CD4-positive, alpha-beta T cell treated with Interleukin-15 for 4 hours (primary cell): ENCODE measurements at regions not wholly inside any gene's neighbourhood (a gene's known extent, or its start where the extent isn't known, plus 50 kb on each side); places are given as distances from the start of the nearest gene placed in this dataset.

Experiments used
- DNase-seq: peaks from one replicate; pipeline ENCODE4 v3.0.0-alpha.2; 2020; ENCODE audit warnings: low spot score

DNA sequence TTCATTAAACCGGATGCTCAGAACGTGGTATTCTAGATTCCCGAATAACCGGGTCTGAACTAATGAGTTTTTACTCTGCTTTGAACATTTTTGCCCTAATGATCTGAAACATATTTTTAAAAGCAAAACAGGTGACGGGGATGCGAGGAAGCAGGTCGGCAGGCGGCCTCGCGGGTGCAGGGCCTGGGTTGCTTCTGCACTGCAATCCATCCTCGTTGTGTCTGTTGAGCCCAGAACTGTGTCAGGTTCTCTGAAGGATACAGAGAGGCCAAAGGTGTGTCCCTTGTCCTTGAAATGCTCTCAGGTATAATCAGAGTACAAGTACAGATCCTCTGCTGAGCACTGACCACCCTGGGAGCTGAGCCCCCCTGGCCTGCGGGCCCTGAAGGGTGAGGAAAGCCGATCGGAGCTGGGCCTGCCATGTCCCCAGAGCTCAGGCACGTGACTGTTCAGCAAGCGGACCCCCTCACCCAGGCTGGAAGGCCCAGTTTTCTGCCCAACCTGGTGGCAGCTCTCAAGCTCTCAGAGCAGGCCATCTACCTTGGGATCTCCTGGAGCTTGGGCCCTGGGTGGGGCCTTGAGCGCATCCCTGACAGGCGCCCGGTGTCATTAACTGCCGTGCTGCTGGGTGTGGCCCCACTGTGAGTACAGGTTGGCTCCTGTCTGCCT is 151.8 kb downstream of the OLFM1 start:
- DNase-seq: no peak

DNA sequence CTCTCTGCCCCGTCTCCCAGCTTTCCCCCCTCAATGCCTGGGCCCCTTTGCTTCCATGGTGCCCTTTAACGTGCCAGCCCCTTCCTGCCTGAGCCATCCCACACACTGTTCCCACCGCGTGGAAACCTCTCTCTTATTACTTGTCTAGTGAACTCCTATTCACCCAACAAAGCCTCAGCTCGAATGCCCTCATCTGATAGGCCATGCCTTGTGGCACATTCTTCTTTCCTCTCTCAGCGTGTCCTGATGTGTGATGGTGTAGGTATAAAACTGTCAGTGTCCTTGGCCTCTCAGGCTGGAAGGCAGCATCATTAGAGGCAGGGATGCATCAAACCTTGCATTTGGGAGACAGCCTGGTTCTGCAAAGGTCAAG is 152.3 kb downstream of the OLFM1 start:
- no peak for DNase-seq

DNA sequence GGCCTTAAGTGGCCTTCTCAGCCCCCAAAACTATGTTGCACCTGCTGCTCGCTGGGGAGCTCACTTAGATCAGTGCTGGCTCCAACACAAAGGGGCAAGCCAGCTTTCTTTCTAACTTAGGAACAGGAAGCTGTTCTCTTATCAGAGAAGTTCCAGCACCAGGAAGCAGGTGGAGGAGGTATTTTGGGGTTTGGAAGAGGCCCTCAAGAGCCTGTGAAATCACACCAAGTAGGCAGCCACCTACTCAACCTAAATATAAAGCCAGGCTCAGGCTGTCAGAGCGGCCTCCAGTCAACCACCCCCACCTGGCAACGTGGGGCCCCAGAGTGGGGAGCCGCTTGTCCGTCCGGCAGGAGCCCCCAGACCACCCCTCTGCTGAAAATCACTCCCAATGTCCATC is 152.8 kb downstream of the OLFM1 start:
- no peak for DNase-seq

DNA sequence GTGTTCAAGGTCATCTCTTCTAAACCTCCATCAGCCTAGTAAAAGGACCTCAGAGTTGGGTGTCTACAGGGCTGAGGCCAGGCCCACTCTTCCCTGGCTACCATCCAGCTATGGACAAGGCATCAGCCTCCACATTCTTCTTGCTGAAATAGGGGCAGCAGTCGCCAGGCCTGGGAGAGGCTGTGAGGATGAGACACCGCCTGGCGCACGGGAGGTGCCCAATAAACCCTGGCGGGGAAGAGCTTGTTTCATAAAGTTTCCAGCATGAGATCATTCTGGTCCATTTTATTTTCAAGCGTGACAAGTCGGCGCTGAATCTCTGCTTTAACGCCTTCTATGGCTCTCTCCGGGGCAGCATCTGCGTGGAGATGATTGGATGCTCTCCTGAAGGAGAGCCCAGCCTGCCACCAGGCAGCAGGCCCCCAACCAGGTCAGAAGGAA is 153.4 kb downstream of the OLFM1 start:
- DNase-seq: no peak

DNA sequence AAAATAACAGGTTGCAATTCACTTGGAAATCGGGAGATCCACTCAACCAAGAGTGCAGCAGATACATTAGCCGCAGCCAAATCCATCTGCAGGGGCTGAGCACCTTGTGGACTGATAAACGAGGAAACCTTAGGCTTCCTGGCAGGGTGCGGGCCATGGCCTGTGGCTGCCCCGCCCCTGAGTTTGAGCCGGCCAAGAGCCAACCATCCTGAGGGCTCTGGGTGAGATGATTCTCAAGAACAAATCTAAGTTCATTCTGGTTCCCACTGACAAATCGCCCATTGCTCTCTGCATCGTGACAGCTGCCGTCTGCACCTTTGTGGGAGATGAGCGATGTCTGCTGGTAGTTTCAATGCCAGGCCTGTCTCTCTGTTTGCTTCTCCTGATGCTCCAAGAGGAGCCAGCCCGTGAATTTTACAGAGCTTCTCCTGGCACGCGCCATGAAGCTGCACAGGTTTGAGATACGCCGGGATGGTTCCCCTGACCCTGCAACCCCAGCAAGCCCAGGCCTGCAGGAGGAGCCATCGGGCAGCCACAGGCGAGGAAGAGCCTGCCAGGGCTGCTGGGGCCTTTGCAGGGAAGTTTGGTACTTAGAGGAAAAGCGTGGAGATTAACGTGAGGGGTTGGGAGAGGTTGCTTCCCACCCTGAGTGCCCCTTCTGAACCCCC is 154.0 kb downstream of the OLFM1 start:
- no peak for DNase-seq

DNA sequence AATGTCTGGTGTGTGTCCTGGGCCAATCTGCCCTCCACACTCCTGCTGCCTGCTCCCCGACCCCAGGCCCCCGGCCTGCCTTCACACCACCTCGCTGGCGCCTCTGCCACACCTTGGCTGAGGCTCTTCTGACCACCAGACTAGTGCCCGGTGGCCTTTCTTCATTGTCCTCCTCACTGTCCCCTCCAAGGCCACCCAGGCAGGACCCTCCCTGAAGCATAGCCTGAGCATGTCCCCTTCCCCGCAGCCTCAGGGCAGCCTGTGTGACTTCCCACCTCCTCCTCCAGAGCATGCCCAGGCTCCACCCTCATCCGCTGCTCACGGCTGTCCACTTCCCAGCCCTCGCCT is 154.6 kb downstream of the OLFM1 start:
- DNase-seq: no peak

DNA sequence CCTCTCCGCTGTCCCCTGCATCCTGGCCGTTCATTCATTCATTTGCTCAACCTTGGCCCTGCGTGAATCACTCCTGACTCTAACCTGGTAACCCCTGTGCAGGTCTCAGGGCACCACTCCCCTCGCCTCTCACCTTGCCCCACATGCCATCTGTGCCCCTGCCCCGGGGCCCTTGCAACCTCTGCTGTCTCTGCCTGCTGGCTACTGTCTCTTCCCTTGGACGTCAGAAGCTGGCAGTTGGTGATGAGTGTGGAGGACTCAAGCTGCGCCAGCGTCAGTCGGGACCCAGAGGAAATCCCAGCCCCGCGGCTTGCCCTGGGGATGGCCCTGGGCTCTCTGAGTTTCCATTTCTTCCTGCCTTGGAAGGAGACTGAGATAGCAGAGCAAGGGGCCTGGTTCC is 154.9 kb downstream of the OLFM1 start:
- no peak for DNase-seq

DNA sequence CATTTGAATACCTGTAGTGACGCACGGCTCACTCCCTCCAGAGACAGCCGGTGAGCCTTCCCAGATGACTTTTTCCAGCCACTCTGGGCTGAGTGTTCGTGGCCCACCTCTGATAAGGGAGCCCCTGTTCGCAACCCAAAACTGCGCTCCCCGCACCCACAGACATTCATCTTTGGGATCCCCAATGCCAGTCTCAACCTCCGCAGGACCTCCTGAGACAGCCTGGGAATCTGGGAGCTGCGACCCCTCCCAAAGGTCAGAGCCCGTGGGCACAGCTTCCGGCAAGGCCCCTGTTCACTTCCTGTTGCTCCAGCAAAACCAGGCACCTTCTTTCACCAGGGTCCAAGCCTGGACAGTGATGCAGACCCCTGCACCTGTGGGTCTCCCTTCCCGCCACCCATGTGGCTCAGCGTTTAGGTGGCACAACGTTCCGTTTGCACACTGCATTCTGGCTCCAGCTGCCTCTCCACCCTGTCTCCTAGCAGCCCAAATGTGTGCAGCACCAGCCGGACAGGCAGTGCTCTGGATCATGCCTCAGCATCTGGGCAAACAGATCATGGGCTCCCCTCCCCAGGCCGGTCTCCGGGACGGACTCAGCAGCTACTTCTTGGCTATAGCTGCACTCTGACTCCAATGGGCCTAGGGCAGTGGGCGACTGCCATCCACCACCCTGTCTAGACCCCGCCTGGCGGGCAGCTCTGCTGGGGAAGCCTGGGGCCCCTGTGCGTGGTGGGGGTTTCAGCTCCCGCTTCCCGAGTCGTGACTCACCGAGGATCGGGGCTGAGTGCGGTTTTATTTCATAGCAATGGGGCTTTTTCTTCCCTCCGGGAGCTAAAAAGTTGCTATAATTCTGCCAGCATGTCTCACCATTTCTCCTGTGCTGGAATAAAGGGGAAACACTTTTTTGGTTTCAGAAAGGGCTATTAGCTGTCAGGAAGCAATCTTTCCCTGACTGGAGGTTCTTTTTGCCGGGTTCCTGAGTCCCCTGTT is 156.0 kb downstream of the OLFM1 start:
- no peak for DNase-seq

DNA sequence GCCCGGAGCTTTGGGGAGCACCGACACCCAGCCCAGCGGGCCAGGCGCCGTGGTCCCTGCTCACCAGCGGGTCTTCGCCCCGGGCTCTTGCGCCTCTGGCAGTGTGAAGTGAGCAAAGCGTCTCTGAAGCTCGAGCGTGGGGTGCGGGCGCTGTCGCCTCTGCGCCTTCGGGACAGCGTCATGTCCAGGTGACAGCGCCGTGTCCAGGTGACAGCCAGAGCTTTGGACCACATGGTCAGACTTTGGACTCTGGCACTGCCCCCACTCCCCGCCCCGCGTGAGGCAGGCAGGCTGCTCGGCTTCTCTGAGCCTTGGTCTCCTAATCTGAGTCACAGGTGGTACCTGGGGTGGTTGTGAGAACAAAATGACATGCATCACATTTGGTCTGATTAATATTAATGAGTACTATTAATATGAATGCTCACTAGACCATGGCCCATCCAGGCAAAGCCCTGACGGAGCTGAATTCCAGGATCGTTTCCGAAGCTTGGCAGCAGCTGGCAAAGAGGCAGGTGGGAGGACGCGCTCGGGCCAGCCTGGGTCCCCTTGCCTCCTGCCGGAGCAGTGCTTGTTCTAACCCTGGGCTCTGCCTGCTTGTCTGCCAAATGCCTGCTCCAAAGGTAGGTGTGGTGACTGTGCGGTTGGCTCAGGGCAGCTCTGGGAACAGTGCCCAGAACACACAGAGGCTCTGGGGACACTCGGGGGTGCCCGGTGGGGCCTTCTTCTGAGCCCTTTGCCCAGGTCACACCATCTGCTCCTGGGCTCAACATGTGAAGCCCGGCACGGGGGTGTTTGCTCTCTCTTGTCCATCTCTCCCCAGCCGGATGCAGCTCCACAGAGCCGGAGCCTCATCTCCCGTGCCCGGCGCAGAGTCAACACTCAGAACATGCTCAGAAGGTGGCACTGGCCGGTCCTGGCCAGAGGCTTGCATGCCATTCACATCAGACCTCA is 157.1 kb downstream of the OLFM1 start:
- no peak for DNase-seq

DNA sequence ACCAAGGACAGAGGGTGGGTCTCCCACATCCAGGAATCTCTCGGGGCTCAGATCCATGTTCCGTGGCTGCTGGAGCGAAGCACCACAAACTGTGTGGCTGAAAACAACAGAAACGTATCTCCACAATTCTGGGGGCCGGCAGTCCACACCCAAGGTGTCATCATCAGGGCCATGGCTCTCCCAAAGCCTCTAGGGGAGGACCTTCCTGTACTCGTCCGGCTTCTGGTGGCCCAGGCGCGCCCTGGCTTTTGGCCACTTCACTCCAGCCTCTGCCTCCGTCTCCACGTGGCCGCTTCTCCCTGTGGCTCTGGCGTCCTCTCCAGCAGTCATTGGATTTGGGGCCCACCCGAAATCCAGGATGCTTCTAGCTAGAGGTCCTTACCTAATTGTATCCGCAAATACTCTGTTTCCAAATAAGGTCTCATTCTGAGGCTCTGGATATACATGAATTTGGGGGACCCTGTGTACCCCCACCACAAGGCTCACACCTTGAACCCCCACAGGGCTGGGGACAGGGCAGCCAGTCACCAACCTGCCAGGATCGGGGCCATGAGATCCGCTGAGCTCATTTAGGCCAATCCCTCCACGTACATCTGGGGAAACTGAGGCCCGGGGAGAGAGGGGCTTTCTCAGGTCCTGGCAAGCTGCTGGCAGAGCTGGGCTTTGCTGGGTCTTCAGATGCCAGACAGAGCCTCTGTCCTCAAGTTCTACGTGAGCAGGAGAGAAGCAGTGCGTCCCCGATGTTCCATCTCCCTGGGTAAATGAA is 158.2 kb downstream of the OLFM1 start:
- no peak for DNase-seq

DNA sequence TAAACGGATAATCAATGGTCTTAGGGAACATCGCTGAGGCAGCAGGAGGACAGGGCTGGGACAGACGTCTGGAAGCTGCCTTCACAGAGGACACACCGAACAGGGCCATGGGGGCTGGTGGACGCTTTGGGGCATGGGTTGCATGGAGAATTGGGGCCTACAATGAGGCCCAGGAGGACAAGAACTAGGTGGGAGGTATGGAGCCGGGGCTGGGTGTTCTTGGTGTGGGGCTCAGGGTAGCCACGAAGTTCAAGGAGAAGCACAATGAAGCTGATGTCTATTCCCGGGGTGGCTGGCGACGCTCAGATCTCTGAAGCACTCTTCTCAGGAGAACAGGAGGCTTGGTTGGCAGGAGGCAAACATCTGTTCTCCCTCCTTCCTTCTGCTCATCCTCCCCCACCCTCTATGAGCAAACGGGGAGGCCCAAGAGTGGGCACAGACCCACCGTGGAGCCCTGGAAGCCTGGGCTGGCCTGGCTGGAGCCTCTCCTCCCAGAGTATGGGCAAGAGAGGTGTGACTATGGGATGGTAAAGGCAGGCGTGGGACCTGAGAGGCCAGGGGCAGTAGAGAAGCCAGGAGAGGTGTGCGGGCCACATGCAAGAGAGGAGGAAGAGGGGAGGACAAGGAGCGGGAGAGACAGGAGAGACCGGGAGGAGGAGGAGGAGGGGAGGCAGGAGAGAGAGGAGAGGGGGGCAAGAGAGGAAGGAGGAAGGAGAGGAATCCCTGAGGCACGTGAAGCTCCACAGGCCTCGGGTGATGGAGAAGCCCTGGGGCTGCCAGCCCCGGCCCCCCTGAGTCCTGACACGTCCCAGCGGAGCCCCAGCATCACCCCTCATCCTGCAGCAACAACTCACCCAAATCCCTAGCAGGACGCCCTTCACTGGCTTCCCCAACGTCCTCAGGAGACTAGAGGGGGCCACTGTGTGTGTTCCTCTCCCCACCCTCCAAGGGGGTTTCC is 159.1 kb downstream of the OLFM1 start:
- no peak for DNase-seq

DNA sequence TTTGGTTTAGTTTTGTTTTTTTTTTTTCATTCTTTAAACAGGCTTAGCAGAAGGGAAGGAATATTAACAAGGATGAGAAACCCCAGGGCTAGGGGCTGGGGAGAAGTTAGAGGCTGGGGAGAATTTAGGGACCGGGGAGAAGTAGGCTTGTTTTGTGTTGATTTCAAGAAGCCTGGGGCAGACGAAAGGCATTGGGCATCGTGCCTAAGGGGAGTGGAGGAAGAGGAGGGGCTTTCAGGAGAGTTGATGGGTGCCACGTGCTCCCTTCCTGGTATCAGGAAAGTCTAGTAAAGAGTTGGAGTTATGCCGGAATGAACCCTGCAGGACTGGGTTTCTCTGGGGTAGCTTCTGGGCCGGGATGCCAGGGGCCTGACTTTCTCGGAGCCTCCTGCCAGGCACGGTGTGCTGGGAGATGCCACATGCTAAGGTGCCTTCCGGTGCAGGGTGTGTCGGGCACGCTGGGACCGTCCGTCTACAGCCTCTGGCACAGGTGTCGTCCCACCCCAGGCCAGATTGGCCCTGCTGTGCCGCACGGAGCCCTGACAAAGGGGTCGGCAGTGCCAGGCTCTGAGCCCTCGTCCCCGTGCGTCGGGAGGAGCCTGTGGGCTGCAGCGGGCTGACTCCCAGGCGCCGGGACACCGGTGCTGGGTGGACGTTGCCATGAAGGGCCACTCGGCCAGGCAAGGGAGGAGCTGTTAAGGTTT is 159.9 kb downstream of the OLFM1 start:
- DNase-seq: no peak

DNA sequence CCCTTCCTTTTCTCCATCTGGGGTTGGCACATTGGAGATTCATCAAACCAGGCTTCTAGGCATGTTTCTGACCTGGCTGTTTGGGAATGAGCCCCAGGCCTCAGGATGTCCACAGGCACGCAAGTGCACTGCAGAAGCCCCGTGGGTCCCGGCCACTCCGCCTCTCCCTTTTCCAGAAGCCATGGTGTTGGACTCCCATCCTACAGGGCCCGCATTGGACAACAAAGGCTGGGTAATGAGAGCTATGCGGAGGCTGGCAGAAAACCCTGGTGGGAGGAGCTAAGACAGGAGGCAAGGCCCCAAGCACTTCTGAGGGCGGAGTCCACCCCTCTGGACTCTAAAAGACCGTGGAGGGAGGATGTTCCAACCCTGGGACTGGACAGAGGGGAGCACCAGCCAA is 160.6 kb downstream of the OLFM1 start:
- DNase-seq: no peak

DNA sequence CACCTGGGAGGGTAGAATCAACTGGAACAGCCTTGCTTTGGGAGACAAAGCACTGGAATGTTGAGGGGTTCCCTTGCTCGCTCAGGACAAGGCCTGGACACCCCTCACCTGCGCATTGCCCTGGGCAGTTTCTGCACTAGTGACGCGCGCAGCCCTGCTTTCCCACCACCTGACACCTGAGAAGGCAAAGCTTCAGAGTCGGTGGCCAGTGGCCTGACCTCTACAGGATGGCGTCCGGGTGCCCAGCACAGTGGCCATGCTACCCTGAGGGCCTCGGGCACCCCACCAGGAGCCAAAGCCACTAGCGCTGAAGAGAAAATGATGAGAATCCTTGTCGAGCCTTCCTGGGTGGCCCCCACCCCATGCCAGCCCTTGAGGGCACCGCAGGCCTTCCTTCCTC is 161.3 kb downstream of the OLFM1 start:
- no peak for DNase-seq

DNA sequence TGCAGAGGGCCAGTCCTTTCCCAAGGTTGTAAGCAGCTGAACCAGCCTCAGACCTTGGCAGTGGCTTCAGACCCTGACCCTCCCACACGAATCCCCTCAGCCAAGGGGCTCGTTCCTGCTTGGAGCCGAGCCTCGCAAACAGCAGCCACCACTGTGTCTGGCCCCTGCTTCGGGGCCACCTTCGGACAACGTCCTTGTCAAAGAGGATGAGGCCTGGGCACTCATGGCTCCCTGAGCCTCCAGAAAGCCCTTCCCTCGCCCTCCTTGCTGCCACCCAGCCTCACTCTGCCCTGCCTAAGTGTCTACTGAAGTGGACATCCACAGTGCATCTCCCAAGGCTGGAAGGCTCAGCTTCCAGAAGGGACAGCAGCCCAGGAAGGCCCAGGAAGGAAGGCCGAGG is 161.7 kb downstream of the OLFM1 start:
- no peak for DNase-seq

DNA sequence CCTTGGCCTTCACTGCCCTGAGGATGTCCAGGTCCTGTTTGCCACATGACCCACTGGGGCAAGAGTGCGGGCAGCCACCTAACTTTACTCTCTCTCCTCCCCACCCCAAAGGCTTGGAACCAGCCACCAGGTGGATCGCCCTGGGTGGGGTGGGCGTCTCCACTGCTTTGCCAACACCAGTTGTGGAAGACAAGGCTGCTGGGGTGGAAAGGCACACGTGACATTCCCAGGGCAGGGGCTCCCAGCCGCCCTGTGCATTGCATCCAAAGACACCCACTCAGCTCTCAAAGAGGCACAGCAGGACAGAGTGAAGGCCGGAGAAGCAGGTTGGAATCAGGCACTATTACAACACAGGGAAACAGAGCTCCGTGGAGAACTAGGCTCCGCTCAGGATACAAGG is 162.2 kb downstream of the OLFM1 start:
- no peak for DNase-seq

DNA sequence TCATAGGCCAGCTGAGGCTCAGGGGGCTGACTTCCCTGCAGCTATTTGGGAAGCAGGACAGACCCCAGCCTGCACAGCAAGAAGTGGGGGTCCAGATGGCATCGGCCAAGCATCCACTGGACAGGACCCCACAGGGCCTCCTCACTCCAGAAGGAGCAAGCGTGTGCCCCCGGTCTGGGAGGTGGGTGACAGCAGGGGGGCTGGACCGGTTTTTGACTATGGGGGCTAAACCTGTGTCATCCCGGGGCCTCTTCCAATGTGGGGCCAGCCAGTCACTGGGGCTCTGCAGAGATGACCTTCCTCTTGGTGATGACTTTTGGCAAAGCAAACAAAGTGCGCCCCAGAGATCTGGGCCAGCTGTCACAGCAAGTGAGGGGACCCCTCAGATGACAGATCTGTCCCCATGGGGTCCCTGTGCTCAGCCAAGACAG is 163.9 kb downstream of the OLFM1 start:
- DNase-seq: no peak

DNA sequence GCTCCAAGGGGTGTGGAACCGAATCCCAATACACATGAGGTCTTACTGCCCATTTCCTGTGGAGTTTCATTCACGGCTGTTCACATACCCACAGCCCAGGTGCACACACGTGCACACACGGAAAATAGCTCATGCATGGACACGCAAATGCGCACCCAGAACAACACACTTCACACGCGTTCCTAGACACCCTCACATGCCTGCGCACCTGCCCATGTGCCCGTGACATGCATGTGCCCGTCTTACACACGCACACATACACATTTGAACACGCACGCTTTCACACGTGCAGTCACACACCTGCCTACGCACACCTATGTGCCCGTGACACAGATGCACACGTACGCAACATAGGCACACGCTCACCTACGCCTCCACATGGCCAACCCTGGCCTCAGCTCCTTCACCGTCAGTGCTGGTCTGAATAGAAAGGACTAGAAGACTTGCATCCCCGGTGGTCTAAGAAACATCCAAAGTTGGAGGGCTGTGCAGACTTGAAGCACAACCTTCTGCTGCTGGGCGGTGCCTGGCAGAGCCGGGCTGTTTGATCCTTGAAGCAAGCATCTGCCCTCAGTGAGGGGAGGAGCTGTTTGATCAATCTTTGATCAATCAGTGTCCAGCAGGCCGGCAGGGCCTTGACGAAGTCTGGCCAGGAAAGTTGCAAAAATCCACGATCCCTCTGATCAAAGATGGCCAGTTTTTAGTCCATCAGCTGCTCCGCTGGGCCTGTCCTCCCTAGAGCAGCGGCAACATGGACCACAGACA is 164.7 kb downstream of the OLFM1 start:
- no peak for DNase-seq

DNA sequence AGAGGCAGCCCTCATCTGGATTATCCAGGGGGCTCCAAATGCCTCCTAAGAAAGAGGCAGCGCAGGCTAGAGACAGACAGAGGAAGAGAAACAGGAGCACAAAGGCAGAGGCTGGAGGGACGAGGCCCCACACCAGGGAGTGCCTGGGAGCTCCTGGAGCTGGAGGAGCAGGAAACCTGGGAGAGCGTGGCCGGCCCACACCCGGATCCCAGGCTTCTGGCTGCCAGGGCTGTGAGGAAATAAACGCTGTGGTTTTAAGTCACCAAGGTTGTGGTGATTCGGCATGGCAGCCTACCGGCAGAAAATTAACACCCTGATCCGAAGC is 165.5 kb downstream of the OLFM1 start:
- no peak for DNase-seq
